22Rv1 (cell line): ENCODE measurements at regions not wholly inside any gene's neighbourhood (a gene's known extent, or its start where the extent isn't known, plus 50 kb on each side); places are given as distances from the start of the nearest gene placed in this dataset.

Source experiments
- ZFX ChIP-seq: fragments of 450-650 bp; IDR thresholded peaks from 2 replicates; pipeline ENCODE4 v1.6.1; 2017; ENCODE audit warnings: antibody characterized with exemption, borderline replicate concordance
- TF ChIP-seq, protein P1 (sequence below): fragments of 450-650 bp; IDR thresholded peaks from 2 replicates; pipeline ENCODE4 v1.5.1; 2017; ENCODE audit warnings: mild to moderate bottlenecking

DNA sequence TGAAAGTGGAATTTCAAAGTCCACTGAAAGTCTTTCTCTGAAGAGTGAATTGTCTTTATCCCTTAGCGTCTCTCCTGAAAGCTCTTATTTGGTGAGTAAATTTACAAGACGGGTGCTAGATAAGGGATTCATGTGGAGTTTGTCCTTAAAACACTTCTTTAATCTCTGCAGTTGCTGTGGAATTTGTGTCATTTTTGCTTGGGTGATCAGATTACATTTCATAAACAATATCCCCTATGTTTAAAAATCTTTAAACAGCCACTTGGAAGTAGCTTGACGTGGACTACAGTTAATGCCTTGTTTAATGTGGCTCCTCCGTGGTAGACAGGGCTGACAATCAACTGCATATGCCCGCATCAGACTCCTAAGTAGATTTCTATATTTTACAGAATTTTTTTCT lies 175.4 kb upstream of the ZNF217 start:
- TF ChIP-seq, protein P1, sequence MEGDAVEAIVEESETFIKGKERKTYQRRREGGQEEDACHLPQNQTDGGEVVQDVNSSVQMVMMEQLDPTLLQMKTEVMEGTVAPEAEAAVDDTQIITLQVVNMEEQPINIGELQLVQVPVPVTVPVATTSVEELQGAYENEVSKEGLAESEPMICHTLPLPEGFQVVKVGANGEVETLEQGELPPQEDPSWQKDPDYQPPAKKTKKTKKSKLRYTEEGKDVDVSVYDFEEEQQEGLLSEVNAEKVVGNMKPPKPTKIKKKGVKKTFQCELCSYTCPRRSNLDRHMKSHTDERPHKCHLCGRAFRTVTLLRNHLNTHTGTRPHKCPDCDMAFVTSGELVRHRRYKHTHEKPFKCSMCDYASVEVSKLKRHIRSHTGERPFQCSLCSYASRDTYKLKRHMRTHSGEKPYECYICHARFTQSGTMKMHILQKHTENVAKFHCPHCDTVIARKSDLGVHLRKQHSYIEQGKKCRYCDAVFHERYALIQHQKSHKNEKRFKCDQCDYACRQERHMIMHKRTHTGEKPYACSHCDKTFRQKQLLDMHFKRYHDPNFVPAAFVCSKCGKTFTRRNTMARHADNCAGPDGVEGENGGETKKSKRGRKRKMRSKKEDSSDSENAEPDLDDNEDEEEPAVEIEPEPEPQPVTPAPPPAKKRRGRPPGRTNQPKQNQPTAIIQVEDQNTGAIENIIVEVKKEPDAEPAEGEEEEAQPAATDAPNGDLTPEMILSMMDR, result no peak
- TF ChIP-seq ZFX, result no peak
